ENCODE measurements at regions not wholly inside any gene's neighbourhood (a gene's known extent, or its start where the extent isn't known, plus 50 kb on each side); places are given as distances from the start of the nearest gene placed in this dataset.
"Not testable (repeated sequence)": the region's sequence is repeated elsewhere in the genome, so short reads cannot be mapped to it uniquely, and the experiment has no call there.

DNA sequence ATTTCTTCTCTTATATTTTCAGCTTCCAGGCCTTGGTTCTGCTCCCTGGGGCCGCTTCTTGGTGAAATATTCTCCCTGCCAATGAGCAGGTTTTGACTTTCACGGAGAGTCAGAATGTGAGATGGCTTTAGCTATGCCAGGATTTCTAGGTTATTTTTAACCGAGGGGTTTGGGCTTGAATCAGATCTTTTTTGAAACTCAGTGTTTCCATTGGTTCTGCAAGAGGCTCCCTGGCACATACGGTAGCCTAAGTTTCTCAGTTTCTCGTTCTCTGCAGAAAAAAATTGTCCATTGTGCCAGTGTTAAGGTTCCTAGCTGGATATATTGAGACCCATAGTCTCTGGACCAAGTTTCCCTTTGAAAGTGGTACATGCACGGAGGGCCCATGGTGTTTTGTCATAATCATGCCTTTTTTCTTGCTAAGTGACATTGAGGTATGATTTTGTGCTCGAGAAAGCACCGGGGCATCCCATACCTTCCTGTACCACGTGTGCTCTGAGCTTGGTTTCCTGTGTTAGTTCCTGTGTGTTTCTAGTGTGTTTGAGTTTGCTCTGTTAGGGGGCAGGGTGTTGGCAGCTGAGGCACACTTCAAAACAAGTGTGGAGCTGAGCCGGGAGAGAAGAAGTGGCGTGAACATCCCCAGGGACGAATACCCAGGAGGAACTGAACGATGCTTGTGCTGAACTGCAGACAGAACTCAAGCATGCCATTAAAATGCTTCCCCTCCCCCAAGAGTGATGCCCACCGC lies 127.2 kb downstream of the HS3ST3B1 start:
- Mint-ChIP-seq H3K36me3 (ENCODE audit: insufficient read depth, unreplicated experiment) (no peaks in the 10 kb centered on the region), H3K27ac (ENCODE audit: unreplicated experiment) (no peak overlapping the region), H3K4me1 (ENCODE audit: low read depth, unreplicated experiment) (no peaks in the 10 kb centered on the region), H3K9me3 (ENCODE audit: unreplicated experiment) (no peaks in the 10 kb centered on the region), H3K27me3 (ENCODE audit: insufficient read depth, unreplicated experiment) (peaks cover 3% of the 10 kb centered on the region), H3K4me3 (ENCODE audit: unreplicated experiment) (no peak overlapping the region)
- no TSS peak for BruUV-seq (replicated peaks)
- no peak overlapping the region for H3K4me3 ChIP-seq (ENCODE audit: low read depth, low read length)
- POLR2A ChIA-PET = no interaction called here
- DNase-seq = no peak
- CTCF ChIA-PET = no interaction called here
- no peaks in the 10 kb centered on the region for H3K36me3 ChIP-seq (ENCODE audit: control insufficient read depth, insufficient read depth, low read length)
- H3K9me3 ChIP-seq = no peaks in the 10 kb centered on the region
- no peaks in the 10 kb centered on the region for H3K27me3 ChIP-seq (replicated peaks; ENCODE audit: control insufficient read depth, insufficient read depth, low read length)
- TF ChIP-seq, protein P1, sequence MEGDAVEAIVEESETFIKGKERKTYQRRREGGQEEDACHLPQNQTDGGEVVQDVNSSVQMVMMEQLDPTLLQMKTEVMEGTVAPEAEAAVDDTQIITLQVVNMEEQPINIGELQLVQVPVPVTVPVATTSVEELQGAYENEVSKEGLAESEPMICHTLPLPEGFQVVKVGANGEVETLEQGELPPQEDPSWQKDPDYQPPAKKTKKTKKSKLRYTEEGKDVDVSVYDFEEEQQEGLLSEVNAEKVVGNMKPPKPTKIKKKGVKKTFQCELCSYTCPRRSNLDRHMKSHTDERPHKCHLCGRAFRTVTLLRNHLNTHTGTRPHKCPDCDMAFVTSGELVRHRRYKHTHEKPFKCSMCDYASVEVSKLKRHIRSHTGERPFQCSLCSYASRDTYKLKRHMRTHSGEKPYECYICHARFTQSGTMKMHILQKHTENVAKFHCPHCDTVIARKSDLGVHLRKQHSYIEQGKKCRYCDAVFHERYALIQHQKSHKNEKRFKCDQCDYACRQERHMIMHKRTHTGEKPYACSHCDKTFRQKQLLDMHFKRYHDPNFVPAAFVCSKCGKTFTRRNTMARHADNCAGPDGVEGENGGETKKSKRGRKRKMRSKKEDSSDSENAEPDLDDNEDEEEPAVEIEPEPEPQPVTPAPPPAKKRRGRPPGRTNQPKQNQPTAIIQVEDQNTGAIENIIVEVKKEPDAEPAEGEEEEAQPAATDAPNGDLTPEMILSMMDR (IDR thresholded peaks at IDR 0.05; ENCODE audit: insufficient read depth in 1 of 2, low read depth in 1 of 2, low read length in 1 of 2, severe bottlenecking in 1 of 2, unreplicated experiment in 1 of 2) = no peak
- no peaks in the 10 kb centered on the region for H3K4me1 ChIP-seq
- intact Hi-C loops (cut with micrococcal nuclease; ENCODE audit: unreplicated experiment) = no loop called here

DNA sequence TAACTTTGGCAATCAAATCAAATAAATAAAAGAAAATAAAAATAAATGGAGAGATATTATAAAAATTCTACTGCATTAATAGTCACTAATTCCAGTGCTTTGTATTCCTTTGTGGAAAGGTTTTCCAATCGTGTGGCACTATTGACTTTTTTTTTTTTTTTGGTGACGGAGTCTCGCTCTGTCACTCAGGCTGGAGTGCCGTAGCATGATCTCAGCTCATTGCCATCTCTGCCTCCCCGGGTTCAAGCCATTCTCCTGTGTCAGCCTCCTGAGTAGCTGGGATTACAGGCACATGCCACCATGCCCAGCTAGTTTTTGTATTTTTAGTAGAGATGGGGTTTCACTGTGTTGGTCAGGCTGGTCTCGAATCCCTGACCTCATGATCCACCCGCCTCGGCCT lies 122.3 kb downstream of the HS3ST3B1 start:
- CTCF ChIA-PET; H3K4me1 ChIP-seq; BruUV-seq (replicated peaks); POLR2A ChIA-PET; DNase-seq; H3K9me3 Mint-ChIP-seq (ENCODE audit: unreplicated experiment); H3K9me3 ChIP-seq; H3K4me3 ChIP-seq (ENCODE audit: low read depth, low read length); H3K4me1 Mint-ChIP-seq (ENCODE audit: low read depth, unreplicated experiment); H3K27ac Mint-ChIP-seq (ENCODE audit: unreplicated experiment); H3K27me3 Mint-ChIP-seq (ENCODE audit: insufficient read depth, unreplicated experiment); H3K36me3 ChIP-seq (ENCODE audit: control insufficient read depth, insufficient read depth, low read length); H3K4me3 Mint-ChIP-seq (ENCODE audit: unreplicated experiment); H3K27me3 ChIP-seq (replicated peaks; ENCODE audit: control insufficient read depth, insufficient read depth, low read length); intact Hi-C loops (cut with micrococcal nuclease; ENCODE audit: unreplicated experiment); H3K36me3 Mint-ChIP-seq (ENCODE audit: insufficient read depth, unreplicated experiment): not testable (repeated sequence)

DNA sequence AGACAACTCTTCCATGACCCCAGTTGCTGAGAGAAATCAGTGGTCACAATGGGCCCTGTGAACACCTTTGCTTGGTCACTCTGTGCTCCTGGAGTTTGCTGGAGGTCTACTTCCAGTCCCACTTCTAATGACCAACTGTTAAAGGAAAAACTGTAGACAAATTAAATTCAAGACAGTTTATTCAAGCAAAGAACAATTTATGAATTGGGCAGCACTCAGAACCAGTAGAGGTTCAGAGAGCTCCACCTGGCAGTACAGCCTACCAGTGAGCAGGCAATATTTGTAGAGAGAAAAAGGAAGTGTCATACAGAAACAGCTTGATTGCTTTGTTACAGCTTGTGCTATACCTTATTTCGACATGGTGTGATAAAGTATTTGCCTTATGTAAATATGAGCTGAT lies 116.5 kb downstream of the HS3ST3B1 start:
- peaks cover 4% of the 10 kb centered on the region for H3K27me3 Mint-ChIP-seq (ENCODE audit: insufficient read depth, unreplicated experiment)
- BruUV-seq (replicated peaks) = no TSS peak
- no peaks in the 10 kb centered on the region for H3K36me3 Mint-ChIP-seq (ENCODE audit: insufficient read depth, unreplicated experiment)
- DNase-seq = no peak
- Histone ChIP-seq H3K9me3 (no peaks in the 10 kb centered on the region), H3K4me1 (no peaks in the 10 kb centered on the region), H3K27me3 (replicated peaks; ENCODE audit: control insufficient read depth, insufficient read depth, low read length) (no peaks in the 10 kb centered on the region), H3K4me3 (ENCODE audit: low read depth, low read length) (no peak overlapping the region), H3K36me3 (ENCODE audit: control insufficient read depth, insufficient read depth, low read length) (no peaks in the 10 kb centered on the region)
- no peak overlapping the region for H3K4me3 Mint-ChIP-seq (ENCODE audit: unreplicated experiment)
- no peaks in the 10 kb centered on the region for H3K4me1 Mint-ChIP-seq (ENCODE audit: low read depth, unreplicated experiment)
- ChIA-PET POLR2A (no interaction called here), CTCF (no interaction called here)
- peaks cover 9% of the 10 kb centered on the region for H3K9me3 Mint-ChIP-seq (ENCODE audit: unreplicated experiment)
- intact Hi-C loops (cut with micrococcal nuclease; ENCODE audit: unreplicated experiment) = no loop called here
- H3K27ac Mint-ChIP-seq (ENCODE audit: unreplicated experiment) = no peak overlapping the region
- TF ChIP-seq, protein P1 (IDR thresholded peaks at IDR 0.05; ENCODE audit: insufficient read depth in 1 of 2, low read depth in 1 of 2, low read length in 1 of 2, severe bottlenecking in 1 of 2, unreplicated experiment in 1 of 2) = no peak

DNA sequence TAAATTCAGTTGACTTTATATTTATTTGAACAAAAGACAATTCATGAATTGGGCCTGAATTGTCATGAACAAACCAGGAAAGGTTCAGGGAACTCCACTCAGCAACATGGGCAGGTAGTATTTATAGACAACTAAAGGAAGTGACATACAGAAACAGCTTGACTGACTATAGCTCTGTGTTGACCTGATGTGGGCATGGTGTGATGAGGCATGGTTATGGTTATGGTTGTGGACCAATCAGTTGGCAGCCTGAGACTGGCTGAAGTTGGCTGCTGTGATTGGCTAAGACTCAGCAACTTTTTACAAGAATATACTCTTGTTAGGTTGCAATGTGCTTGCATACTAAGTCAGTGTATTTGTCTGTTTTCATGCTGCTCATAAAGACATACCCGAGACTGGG lies 108.4 kb downstream of the HS3ST3B1 start:
- ChIA-PET POLR2A (no interaction called here), CTCF (no interaction called here)
- Histone ChIP-seq H3K4me3 (ENCODE audit: low read depth, low read length) (no peak overlapping the region), H3K9me3 (no peaks in the 10 kb centered on the region), H3K4me1 (no peaks in the 10 kb centered on the region), H3K36me3 (ENCODE audit: control insufficient read depth, insufficient read depth, low read length) (no peaks in the 10 kb centered on the region), H3K27me3 (replicated peaks; ENCODE audit: control insufficient read depth, insufficient read depth, low read length) (no peaks in the 10 kb centered on the region)
- no TSS peak for BruUV-seq (replicated peaks)
- Mint-ChIP-seq H3K36me3 (ENCODE audit: insufficient read depth, unreplicated experiment) (no peaks in the 10 kb centered on the region), H3K27ac (ENCODE audit: unreplicated experiment) (no peak overlapping the region), H3K9me3 (ENCODE audit: unreplicated experiment) (no peaks in the 10 kb centered on the region), H3K27me3 (ENCODE audit: insufficient read depth, unreplicated experiment) (no peaks in the 10 kb centered on the region), H3K4me3 (ENCODE audit: unreplicated experiment) (no peak overlapping the region), H3K4me1 (ENCODE audit: low read depth, unreplicated experiment) (no peaks in the 10 kb centered on the region)
- TF ChIP-seq, protein P1 (IDR thresholded peaks at IDR 0.05; ENCODE audit: insufficient read depth in 1 of 2, low read depth in 1 of 2, low read length in 1 of 2, severe bottlenecking in 1 of 2, unreplicated experiment in 1 of 2) = no peak
- intact Hi-C loops (cut with micrococcal nuclease; ENCODE audit: unreplicated experiment) = no loop called here
- no peak for DNase-seq

Data from Caco-2 (cell line).